HG03039 (cell line): ENCODE measurements at regions not wholly inside any gene's neighbourhood (a gene's known extent, or its start where the extent isn't known, plus 50 kb on each side); places are given as distances from the start of the nearest gene placed in this dataset.
"Not testable (repeated sequence)": the region's sequence is repeated elsewhere in the genome, so short reads cannot be mapped to it uniquely, and the experiment has no call there.

Experiments
- ATAC-seq: cut with Tn5 transposase; IDR thresholded peaks from one replicate; pipeline ENCODE4 v1.9.1; 2021; ENCODE audit warnings: mild to moderate bottlenecking, moderate library complexity; ENCODE audit not compliant: unreplicated experiment

GRCh38 chr4:27075603-27076002, 215.0 kb downstream of the STIM2 start:
- ATAC-seq, result not testable (repeated sequence)

GRCh38 chr4:27078934-27079455, 218.4 kb downstream of the STIM2 start:
- ATAC-seq, result no peak

GRCh38 chr4:27081675-27082586, 221.3 kb downstream of the STIM2 start:
- ATAC-seq, result peak; percentile 60

- ATAC-seq, result no peak
Observed at GRCh38 chr4:27082776-27083175, 222.1 kb downstream of the STIM2 start.

- ATAC-seq, result no peak
Observed at GRCh38 chr4:27084685-27085361, 224.2 kb downstream of the STIM2 start.

- ATAC-seq, result no peak
Observed at GRCh38 chr4:27085396-27085795, 224.8 kb downstream of the STIM2 start.

- ATAC-seq, result no peak
Observed at GRCh38 chr4:27087306-27088045, 226.8 kb downstream of the STIM2 start.

- ATAC-seq, result no peak
Observed at GRCh38 chr4:27088491-27088890, 227.8 kb downstream of the STIM2 start.

GRCh38 chr4:27089186-27089585, 228.5 kb downstream of the STIM2 start:
- ATAC-seq, result no peak

- ATAC-seq, result no peak
Observed at GRCh38 chr4:27090406-27090805, 229.8 kb downstream of the STIM2 start.

DNA sequence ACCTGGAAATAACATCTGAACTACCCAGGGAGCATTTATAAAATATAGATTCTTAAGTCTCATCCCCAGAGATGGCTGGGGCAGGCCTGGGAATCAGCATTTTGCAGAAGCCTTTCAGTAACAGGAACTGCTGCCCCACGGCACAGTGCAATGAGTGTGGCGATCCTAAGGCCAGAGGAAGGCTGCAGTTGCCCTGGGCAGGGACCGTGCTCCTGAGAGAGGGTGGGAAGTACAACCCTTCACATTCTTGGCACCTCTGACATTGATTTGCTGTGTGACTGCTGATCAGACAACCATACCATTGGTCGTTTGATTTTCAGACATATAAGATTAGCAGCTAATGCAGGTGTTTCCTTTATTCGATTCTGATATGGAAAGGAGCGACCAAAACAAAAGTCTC, 233.6 kb downstream of the STIM2 start:
- ATAC-seq, result no peak

GRCh38 chr4:27094783-27095182, 234.1 kb downstream of the STIM2 start:
- no peak for ATAC-seq

DNA sequence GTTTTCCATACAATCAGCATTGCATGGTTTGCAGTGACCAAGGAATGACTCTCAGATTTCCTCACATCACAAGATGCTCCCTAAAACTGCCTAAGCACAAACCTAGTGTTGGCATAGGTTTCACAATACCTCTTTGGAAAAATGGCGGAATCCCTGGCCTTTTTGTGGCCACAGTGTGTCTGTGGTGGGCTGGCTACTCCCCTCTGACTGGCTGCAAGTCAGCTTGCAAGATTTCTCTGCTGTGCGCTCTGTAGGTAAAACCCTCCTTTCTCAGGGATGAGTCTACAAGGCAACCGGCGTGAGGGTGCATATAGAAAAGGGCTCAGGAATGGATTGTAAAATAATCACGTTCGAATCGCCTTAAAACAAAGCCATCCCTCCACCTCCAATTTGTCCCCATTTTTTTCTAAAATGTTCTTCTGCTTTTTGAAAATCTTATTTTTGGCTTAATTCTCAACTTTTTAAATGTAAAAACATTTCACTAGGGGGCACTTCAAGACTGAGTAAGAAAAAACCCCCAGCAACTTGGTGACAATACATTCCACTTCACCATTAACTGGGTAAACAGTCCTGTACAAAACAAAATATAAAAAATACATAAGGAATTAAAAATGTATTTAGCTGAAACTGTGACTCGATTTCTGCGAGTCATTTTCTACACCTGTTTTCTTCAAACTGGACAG, 235.6 kb downstream of the STIM2 start:
- ATAC-seq, result no peak

GRCh38 chr4:27098034-27098433, 237.4 kb downstream of the STIM2 start:
- ATAC-seq, result no peak

- ATAC-seq, result no peak
Observed at GRCh38 chr4:27100713-27101112, 240.1 kb downstream of the STIM2 start.

- no peak for ATAC-seq
Observed at GRCh38 chr4:27101126-27101525, 240.5 kb downstream of the STIM2 start.

DNA sequence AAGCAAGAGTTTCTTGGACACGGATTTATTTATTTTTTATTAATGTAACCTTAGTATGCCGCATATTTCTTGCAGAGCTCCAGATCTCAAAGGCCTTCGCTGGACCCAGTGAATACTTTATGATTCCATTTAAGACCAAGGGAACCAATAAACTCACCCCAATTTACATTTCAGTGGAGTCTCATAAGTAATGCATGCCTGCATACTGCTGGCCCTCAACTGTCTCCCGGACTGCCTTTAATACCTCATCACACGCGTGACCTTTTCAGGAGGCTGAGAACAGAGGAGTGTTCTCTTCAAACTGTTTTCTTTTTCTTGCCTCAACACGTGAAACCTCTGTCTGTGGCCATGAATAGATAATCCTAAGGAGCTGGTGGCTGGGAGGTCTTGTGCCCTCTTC, 240.9 kb downstream of the STIM2 start:
- ATAC-seq, result no peak

GRCh38 chr4:27111627-27112026, 251.0 kb downstream of the STIM2 start:
- ATAC-seq, result no peak

- ATAC-seq, result no peak
Observed at GRCh38 chr4:27112587-27112986, 251.9 kb downstream of the STIM2 start.

DNA sequence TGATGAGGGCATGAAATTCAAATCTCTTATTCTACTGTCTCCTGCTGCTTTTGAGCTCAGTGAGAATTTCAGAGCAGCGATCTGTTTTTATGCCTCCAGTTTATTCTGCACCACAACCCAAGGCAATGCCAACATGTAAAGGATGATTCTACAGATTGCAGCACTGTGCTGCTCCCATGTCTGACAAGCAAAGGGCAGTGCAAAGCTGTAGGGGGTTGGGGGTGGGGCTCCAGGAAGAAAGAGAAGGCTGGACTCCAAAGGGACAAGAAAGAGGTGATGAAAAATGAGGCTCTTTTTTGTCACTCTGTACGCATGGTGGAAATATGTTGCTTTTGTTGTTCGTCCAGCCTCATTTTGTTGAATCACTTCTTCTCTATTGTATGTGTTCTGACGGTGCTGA, 254.6 kb downstream of the STIM2 start:
- ATAC-seq, result no peak

GRCh38 chr4:27117453-27117852, 256.8 kb downstream of the STIM2 start:
- no peak for ATAC-seq
